ENCODE measurements at regions not wholly inside any gene's neighbourhood (a gene's known extent, or its start where the extent isn't known, plus 50 kb on each side); places are given as distances from the start of the nearest gene placed in this dataset.

- H3K9ac ChIP-seq (ENCODE audit: low read depth in 1 of 3, low read length in 3 of 3), result peak overlapping the region in 1 of 3 donors; percentile 10
- H3K36me3 ChIP-seq (ENCODE audit: control insufficient read depth in 3 of 3, insufficient read depth in 3 of 3, low read length in 3 of 3), result no peaks in the 10 kb centered on the region
- H3K4me1 ChIP-seq (ENCODE audit: control insufficient read depth in 3 of 3, insufficient read depth in 3 of 3, low read length in 3 of 3), result peaks cover 5 to 16% (median 6%) of the 10 kb centered on the region in 3 donors
- no peaks in the 10 kb centered on the region for H3K9me3 ChIP-seq (ENCODE audit: control insufficient read depth in 3 of 3, low read length in 3 of 3)
- no peak overlapping the region for H3K27ac ChIP-seq (ENCODE audit: low read depth, low read length)
- H3K27me3 ChIP-seq (ENCODE audit: control insufficient read depth in 3 of 3, insufficient read depth in 3 of 3, low read length in 3 of 3), result no peaks in the 10 kb centered on the region
- no peak overlapping the region for H3K4me3 ChIP-seq (ENCODE audit: low read length in 3 of 3)
Observed at GRCh38 chr10:129099992-129100391, 367.0 kb upstream of the MGMT start.

- Histone ChIP-seq H3K27ac (ENCODE audit: low read depth, low read length) (no peak overlapping the region), H3K9ac (ENCODE audit: low read depth in 1 of 3, low read length in 3 of 3) (no peak overlapping the region), H3K9me3 (ENCODE audit: control insufficient read depth in 3 of 3, low read length in 3 of 3) (no peaks in the 10 kb centered on the region), H3K4me3 (ENCODE audit: low read length in 3 of 3) (no peak overlapping the region), H3K36me3 (ENCODE audit: control insufficient read depth in 3 of 3, insufficient read depth in 3 of 3, low read length in 3 of 3) (no peaks in the 10 kb centered on the region), H3K4me1 (ENCODE audit: control insufficient read depth in 3 of 3, insufficient read depth in 3 of 3, low read length in 3 of 3) (peaks cover 5 to 12% (median 6%) of the 10 kb centered on the region in 3 donors), H3K27me3 (ENCODE audit: control insufficient read depth in 3 of 3, insufficient read depth in 3 of 3, low read length in 3 of 3) (no peaks in the 10 kb centered on the region)
Observed at GRCh38 chr10:129101232-129101980, 365.6 kb upstream of the MGMT start.

GRCh38 chr10:129102906-129103693, 363.9 kb upstream of the MGMT start:
- H3K9me3 ChIP-seq (ENCODE audit: control insufficient read depth in 3 of 3, low read length in 3 of 3), result no peaks in the 10 kb centered on the region
- H3K9ac ChIP-seq (ENCODE audit: low read depth in 1 of 3, low read length in 3 of 3), result no peak overlapping the region
- no peak overlapping the region for H3K4me3 ChIP-seq (ENCODE audit: low read length in 3 of 3)
- peaks cover 0 to 7% (median 6%) of the 10 kb centered on the region in 3 donors for H3K4me1 ChIP-seq (ENCODE audit: control insufficient read depth in 3 of 3, insufficient read depth in 3 of 3, low read length in 3 of 3)
- no peaks in the 10 kb centered on the region for H3K27me3 ChIP-seq (ENCODE audit: control insufficient read depth in 3 of 3, insufficient read depth in 3 of 3, low read length in 3 of 3)
- H3K36me3 ChIP-seq (ENCODE audit: control insufficient read depth in 3 of 3, insufficient read depth in 3 of 3, low read length in 3 of 3), result no peaks in the 10 kb centered on the region
- H3K27ac ChIP-seq (ENCODE audit: low read depth, low read length), result no peak overlapping the region

GRCh38 chr10:129104266-129105045, 362.6 kb upstream of the MGMT start:
- Histone ChIP-seq H3K9ac (ENCODE audit: low read depth in 1 of 3, low read length in 3 of 3) (no peak overlapping the region), H3K27me3 (ENCODE audit: control insufficient read depth in 3 of 3, insufficient read depth in 3 of 3, low read length in 3 of 3) (peaks cover 0 to 6% (median 0%) of the 10 kb centered on the region in 3 donors), H3K36me3 (ENCODE audit: control insufficient read depth in 3 of 3, insufficient read depth in 3 of 3, low read length in 3 of 3) (no peaks in the 10 kb centered on the region), H3K27ac (ENCODE audit: low read depth, low read length) (no peak overlapping the region), H3K4me1 (ENCODE audit: control insufficient read depth in 3 of 3, insufficient read depth in 3 of 3, low read length in 3 of 3) (peaks cover 0 to 7% (median 6%) of the 10 kb centered on the region in 3 donors), H3K4me3 (ENCODE audit: low read length in 3 of 3) (no peak overlapping the region), H3K9me3 (ENCODE audit: control insufficient read depth in 3 of 3, low read length in 3 of 3) (no peaks in the 10 kb centered on the region)

GRCh38 chr10:129105266-129105665, 361.8 kb upstream of the MGMT start:
- Histone ChIP-seq H3K4me3 (ENCODE audit: low read length in 3 of 3) (no peak overlapping the region), H3K36me3 (ENCODE audit: control insufficient read depth in 3 of 3, insufficient read depth in 3 of 3, low read length in 3 of 3) (no peaks in the 10 kb centered on the region), H3K9ac (ENCODE audit: low read depth in 1 of 3, low read length in 3 of 3) (no peak overlapping the region), H3K27me3 (ENCODE audit: control insufficient read depth in 3 of 3, insufficient read depth in 3 of 3, low read length in 3 of 3) (peaks cover 0 to 6% (median 0%) of the 10 kb centered on the region in 3 donors), H3K27ac (ENCODE audit: low read depth, low read length) (no peak overlapping the region), H3K4me1 (ENCODE audit: control insufficient read depth in 3 of 3, insufficient read depth in 3 of 3, low read length in 3 of 3) (peaks cover 0 to 7% (median 6%) of the 10 kb centered on the region in 3 donors), H3K9me3 (ENCODE audit: control insufficient read depth in 3 of 3, low read length in 3 of 3) (no peaks in the 10 kb centered on the region)

- H3K4me1 ChIP-seq (ENCODE audit: control insufficient read depth in 3 of 3, insufficient read depth in 3 of 3, low read length in 3 of 3), result peaks cover 0 to 7% (median 6%) of the 10 kb centered on the region in 3 donors
- H3K27me3 ChIP-seq (ENCODE audit: control insufficient read depth in 3 of 3, insufficient read depth in 3 of 3, low read length in 3 of 3), result peaks cover 0 to 6% (median 0%) of the 10 kb centered on the region in 3 donors
- H3K9me3 ChIP-seq (ENCODE audit: control insufficient read depth in 3 of 3, low read length in 3 of 3), result no peaks in the 10 kb centered on the region
Observed at GRCh38 chr10:129106314-129106713, 360.7 kb upstream of the MGMT start.

GRCh38 chr10:129107525-129107924, 359.5 kb upstream of the MGMT start:
- no peaks in the 10 kb centered on the region for H3K9me3 ChIP-seq (ENCODE audit: control insufficient read depth in 3 of 3, low read length in 3 of 3)
- peaks cover 0 to 6% (median 0%) of the 10 kb centered on the region in 3 donors for H3K27me3 ChIP-seq (ENCODE audit: control insufficient read depth in 3 of 3, insufficient read depth in 3 of 3, low read length in 3 of 3)
- no peak overlapping the region for H3K4me3 ChIP-seq (ENCODE audit: low read length in 3 of 3)
- no peak overlapping the region for H3K9ac ChIP-seq (ENCODE audit: low read depth in 1 of 3, low read length in 3 of 3)
- H3K4me1 ChIP-seq (ENCODE audit: control insufficient read depth in 3 of 3, insufficient read depth in 3 of 3, low read length in 3 of 3), result peaks cover 0 to 7% (median 6%) of the 10 kb centered on the region in 3 donors
- no peak overlapping the region for H3K27ac ChIP-seq (ENCODE audit: low read depth, low read length)
- no peaks in the 10 kb centered on the region for H3K36me3 ChIP-seq (ENCODE audit: control insufficient read depth in 3 of 3, insufficient read depth in 3 of 3, low read length in 3 of 3)

More at GRCh38 chr10:129106314-129106713, 360.7 kb upstream of the MGMT start:
- Histone ChIP-seq H3K4me3 (ENCODE audit: low read length in 3 of 3) (no peak overlapping the region), H3K9ac (ENCODE audit: low read depth in 1 of 3, low read length in 3 of 3) (no peak overlapping the region), H3K36me3 (ENCODE audit: control insufficient read depth in 3 of 3, insufficient read depth in 3 of 3, low read length in 3 of 3) (no peaks in the 10 kb centered on the region), H3K27ac (ENCODE audit: low read depth, low read length) (no peak overlapping the region)

GRCh38 chr10:129108378-129108777, 358.7 kb upstream of the MGMT start:
- H3K27me3 ChIP-seq (ENCODE audit: control insufficient read depth in 3 of 3, insufficient read depth in 3 of 3, low read length in 3 of 3), result peaks cover 0 to 6% (median 0%) of the 10 kb centered on the region in 3 donors
- H3K36me3 ChIP-seq (ENCODE audit: control insufficient read depth in 3 of 3, insufficient read depth in 3 of 3, low read length in 3 of 3), result no peaks in the 10 kb centered on the region
- H3K4me3 ChIP-seq (ENCODE audit: low read length in 3 of 3), result no peak overlapping the region
- H3K4me1 ChIP-seq (ENCODE audit: control insufficient read depth in 3 of 3, insufficient read depth in 3 of 3, low read length in 3 of 3), result peaks cover 0 to 7% (median 6%) of the 10 kb centered on the region in 3 donors
- H3K9me3 ChIP-seq (ENCODE audit: control insufficient read depth in 3 of 3, low read length in 3 of 3), result no peaks in the 10 kb centered on the region
- H3K9ac ChIP-seq (ENCODE audit: low read depth in 1 of 3, low read length in 3 of 3), result no peak overlapping the region
- H3K27ac ChIP-seq (ENCODE audit: low read depth, low read length), result no peak overlapping the region

- H3K36me3 ChIP-seq (ENCODE audit: control insufficient read depth in 3 of 3, insufficient read depth in 3 of 3, low read length in 3 of 3), result no peaks in the 10 kb centered on the region
- H3K27ac ChIP-seq (ENCODE audit: low read depth, low read length), result no peak overlapping the region
- H3K4me3 ChIP-seq (ENCODE audit: low read length in 3 of 3), result no peak overlapping the region
- H3K9me3 ChIP-seq (ENCODE audit: control insufficient read depth in 3 of 3, low read length in 3 of 3), result no peaks in the 10 kb centered on the region
- H3K9ac ChIP-seq (ENCODE audit: low read depth in 1 of 3, low read length in 3 of 3), result no peak overlapping the region
- peaks cover 0 to 6% (median 0%) of the 10 kb centered on the region in 3 donors for H3K27me3 ChIP-seq (ENCODE audit: control insufficient read depth in 3 of 3, insufficient read depth in 3 of 3, low read length in 3 of 3)
- peaks cover 0 to 3% (median 1%) of the 10 kb centered on the region in 3 donors for H3K4me1 ChIP-seq (ENCODE audit: control insufficient read depth in 3 of 3, insufficient read depth in 3 of 3, low read length in 3 of 3)
Observed at GRCh38 chr10:129108994-129109393, 358.0 kb upstream of the MGMT start.

Data from skeletal muscle tissue (tissue), 3 donors.